Stomach (tissue), 4 donors: ENCODE measurements at regions not wholly inside any gene's neighbourhood (a gene's known extent, or its start where the extent isn't known, plus 50 kb on each side); places are given as distances from the start of the nearest gene placed in this dataset.

Experiments used
- EP300 ChIP-seq: sonication (generic); formaldehyde crosslinking; IDR thresholded peaks from one replicate; pipeline ENCODE4 v1.6.1; 2017; ENCODE audit warnings: antibody characterized with exemption
- POLR2A ChIP-seq, 4 donors: fragments of 450-650 bp; IDR thresholded peaks; one replicate each; pipeline ENCODE4 v1.6.1; 2016; ENCODE audit warnings: antibody characterized with exemption in 4 of 4, control low read depth in 2 of 4, mild to moderate bottlenecking in 1 of 4, moderate library complexity in 1 of 4
- POLR2AphosphoS5 ChIP-seq, 3 donors: sonication (generic); formaldehyde crosslinking; IDR thresholded peaks; one replicate each; pipeline ENCODE4 v1.6.1; 2016; ENCODE audit warnings: antibody characterized with exemption in 3 of 3
- TF ChIP-seq, protein P1 (sequence below), 7 experiments: fragments of 450-650 bp in 4 of 7; fragments of 200-600 bp in 3 of 7; sonication (generic) in 3 of 7; IDR thresholded peaks; one replicate each; pipeline ENCODE4 v1.5.1; 2016 to 2019; ENCODE audit warnings: antibody characterized with exemption in 7 of 7, control low read depth in 2 of 7, mild to moderate bottlenecking in 1 of 7

DNA sequence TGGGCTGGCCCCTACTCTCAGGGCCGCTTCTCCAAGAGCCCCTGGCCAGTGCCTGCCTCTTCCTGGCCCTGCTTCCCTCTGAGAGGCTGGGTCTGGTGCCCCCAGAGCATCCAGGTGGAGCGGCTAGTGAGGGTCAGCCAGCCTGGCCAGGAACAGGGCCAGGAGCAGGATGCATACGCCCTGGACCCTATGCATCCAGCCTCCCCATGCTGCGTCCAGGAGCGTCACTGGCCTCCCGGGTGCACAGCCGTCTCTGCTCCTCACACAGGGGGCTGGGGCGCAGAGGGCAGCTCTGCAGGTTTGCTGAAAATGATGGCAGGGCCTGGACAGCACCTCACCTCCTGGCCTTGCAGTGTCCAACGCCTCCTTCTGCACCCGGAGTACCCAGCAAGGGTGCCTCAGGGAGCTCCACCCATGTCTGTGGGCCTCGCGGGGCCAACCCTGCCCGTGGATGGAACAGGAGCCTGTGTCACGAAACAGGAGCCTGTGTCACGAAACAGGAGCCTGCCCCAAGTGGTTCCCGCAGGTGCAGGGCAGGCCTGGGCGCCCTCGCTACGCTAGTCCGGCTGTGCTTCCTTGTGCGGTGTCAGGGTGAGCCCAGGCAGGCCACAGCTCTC, 246.2 kb upstream of the PPP2R2D start:
- TF ChIP-seq POLR2AphosphoS5 (IDR thresholded peaks at IDR 0.05) (no peak), EP300 (no peak), POLR2A (IDR thresholded peaks at IDR 0.05) (no peak)
- TF ChIP-seq, protein P1, sequence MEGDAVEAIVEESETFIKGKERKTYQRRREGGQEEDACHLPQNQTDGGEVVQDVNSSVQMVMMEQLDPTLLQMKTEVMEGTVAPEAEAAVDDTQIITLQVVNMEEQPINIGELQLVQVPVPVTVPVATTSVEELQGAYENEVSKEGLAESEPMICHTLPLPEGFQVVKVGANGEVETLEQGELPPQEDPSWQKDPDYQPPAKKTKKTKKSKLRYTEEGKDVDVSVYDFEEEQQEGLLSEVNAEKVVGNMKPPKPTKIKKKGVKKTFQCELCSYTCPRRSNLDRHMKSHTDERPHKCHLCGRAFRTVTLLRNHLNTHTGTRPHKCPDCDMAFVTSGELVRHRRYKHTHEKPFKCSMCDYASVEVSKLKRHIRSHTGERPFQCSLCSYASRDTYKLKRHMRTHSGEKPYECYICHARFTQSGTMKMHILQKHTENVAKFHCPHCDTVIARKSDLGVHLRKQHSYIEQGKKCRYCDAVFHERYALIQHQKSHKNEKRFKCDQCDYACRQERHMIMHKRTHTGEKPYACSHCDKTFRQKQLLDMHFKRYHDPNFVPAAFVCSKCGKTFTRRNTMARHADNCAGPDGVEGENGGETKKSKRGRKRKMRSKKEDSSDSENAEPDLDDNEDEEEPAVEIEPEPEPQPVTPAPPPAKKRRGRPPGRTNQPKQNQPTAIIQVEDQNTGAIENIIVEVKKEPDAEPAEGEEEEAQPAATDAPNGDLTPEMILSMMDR (IDR thresholded peaks at IDR 0.05): no peak
